ENCODE measurements at regions not wholly inside any gene's neighbourhood (a gene's known extent, or its start where the extent isn't known, plus 50 kb on each side); places are given as distances from the start of the nearest gene placed in this dataset.
A peak's percentile ranks its signal among the peaks of the same experiment; 100 is the strongest.

DNA sequence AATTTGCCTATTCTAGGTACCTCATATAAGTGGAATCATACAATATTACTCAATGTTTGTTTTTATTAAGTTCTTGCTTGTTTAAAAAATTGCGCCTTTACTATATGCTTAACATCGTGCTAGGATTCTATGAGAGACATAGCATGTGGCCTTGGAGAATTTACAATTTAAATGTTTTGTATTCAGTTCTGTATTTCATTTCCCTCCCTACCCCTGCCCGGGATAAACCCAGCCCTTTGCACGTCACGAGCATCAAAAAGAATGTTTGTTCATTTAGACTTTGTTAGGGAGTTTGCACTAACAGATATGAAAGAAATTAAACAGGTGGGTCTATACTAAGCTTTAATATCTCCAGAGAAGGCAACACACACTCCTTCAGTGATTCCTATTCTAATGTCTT lies 75.7 kb downstream of the C18orf54 start:
- Histone ChIP-seq H3K4me3 (ENCODE audit: low read depth in 1 of 2, low read length in 2 of 2) (no peak overlapping the region), H3K27me3 (ENCODE audit: control insufficient read depth in 1 of 2, insufficient read depth in 2 of 2, low read length in 2 of 2) (no peaks in the 10 kb centered on the region), H3K4me1 (ENCODE audit: control insufficient read depth in 2 of 2, insufficient read depth in 2 of 2, low read length in 1 of 2) (no peaks in the 10 kb centered on the region), H3K9me3 (ENCODE audit: control insufficient read depth in 2 of 2, insufficient read depth in 1 of 2, low read depth in 1 of 2, low read length in 1 of 2) (no peaks in the 10 kb centered on the region), H3K36me3 (ENCODE audit: control insufficient read depth in 2 of 2, insufficient read depth in 2 of 2, low read length in 1 of 2) (no peaks in the 10 kb centered on the region), H3K27ac (ENCODE audit: low read depth in 2 of 2, low read length in 1 of 2) (no peak overlapping the region)
- WGBS, 2 donors, result 58 to 62% methylated on average over 5 of the region's 5 CpGs

DNA sequence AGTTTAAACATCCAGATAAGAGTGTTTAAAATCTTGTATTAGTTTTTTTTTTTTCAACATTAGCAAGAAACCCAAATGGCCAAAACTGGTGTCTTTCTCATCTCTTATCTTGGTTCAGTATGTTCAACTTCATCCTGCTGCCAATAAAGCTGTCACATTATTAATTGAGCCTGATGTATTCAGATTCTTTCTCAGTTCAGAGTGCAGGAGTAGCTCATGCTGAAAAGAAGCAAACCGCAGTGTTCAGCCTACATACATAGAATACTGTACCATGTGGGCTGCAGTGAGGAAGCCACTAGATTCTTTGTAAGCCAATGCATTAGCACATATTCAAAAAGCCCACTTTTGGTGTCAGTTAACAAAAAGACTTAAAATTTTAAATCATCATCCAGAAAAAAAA lies 76.2 kb downstream of the C18orf54 start:
- Histone ChIP-seq H3K27ac (ENCODE audit: low read depth in 2 of 2, low read length in 1 of 2) (no peak overlapping the region), H3K4me3 (ENCODE audit: low read depth in 1 of 2, low read length in 2 of 2) (no peak overlapping the region), H3K36me3 (ENCODE audit: control insufficient read depth in 2 of 2, insufficient read depth in 2 of 2, low read length in 1 of 2) (no peaks in the 10 kb centered on the region), H3K9me3 (ENCODE audit: control insufficient read depth in 2 of 2, insufficient read depth in 1 of 2, low read depth in 1 of 2, low read length in 1 of 2) (no peaks in the 10 kb centered on the region), H3K4me1 (ENCODE audit: control insufficient read depth in 2 of 2, insufficient read depth in 2 of 2, low read length in 1 of 2) (no peaks in the 10 kb centered on the region), H3K27me3 (ENCODE audit: control insufficient read depth in 1 of 2, insufficient read depth in 2 of 2, low read length in 2 of 2) (no peaks in the 10 kb centered on the region)
- 62 to 71% methylated on average over 1 of the region's 1 CpG for WGBS, 2 donors

DNA sequence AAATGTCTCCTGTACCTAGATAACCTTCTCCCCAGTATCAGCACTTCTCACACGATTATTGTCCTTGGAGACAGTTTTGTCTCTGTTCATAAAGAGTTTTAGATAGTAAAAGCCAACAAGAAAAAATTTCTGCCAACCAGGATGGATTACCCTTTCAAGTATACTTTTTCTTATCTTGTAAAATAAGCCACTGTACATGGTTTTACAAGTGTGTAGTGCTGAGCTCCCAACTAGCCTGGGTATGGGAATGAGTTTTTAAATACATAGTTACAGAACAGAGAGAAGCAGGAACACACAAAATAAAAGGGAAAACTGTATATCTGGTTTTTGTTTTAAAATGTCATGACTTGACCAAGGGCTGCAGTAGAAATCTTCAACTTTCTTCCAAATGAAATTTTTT lies 76.7 kb downstream of the C18orf54 start:
- H3K4me1 ChIP-seq (ENCODE audit: control insufficient read depth in 2 of 2, insufficient read depth in 2 of 2, low read length in 1 of 2), result no peaks in the 10 kb centered on the region
- H3K27me3 ChIP-seq (ENCODE audit: control insufficient read depth in 1 of 2, insufficient read depth in 2 of 2, low read length in 2 of 2), result no peaks in the 10 kb centered on the region
- H3K27ac ChIP-seq (ENCODE audit: low read depth in 2 of 2, low read length in 1 of 2), result no peak overlapping the region
- H3K4me3 ChIP-seq (ENCODE audit: low read depth in 1 of 2, low read length in 2 of 2), result no peak overlapping the region
- no peaks in the 10 kb centered on the region for H3K36me3 ChIP-seq (ENCODE audit: control insufficient read depth in 2 of 2, insufficient read depth in 2 of 2, low read length in 1 of 2)
- 34 to 48% methylated on average over 1 of the region's 1 CpG for WGBS, 2 donors
- no peaks in the 10 kb centered on the region for H3K9me3 ChIP-seq (ENCODE audit: control insufficient read depth in 2 of 2, insufficient read depth in 1 of 2, low read depth in 1 of 2, low read length in 1 of 2)

DNA sequence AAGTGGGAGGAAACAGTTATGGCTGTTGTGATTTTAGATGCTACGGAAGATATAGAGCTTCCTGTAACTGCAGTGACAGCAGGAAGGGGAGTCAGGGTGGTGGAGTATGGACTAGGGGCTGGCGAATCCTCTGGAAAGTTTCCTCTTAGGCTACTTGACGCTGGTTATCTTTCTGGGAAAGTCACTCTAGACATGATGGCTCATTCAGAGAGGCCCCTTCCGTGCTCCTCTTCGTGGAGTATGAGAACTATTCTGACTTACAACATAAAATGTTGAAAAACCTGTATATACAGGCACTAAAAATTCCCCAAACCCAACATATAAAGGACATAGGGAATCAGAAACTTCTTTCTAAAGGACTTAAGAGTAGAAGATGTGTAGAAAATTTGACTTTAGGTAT lies 78.8 kb downstream of the C18orf54 start:
- Histone ChIP-seq H3K27ac (ENCODE audit: low read depth in 2 of 2, low read length in 1 of 2) (no peak overlapping the region), H3K27me3 (ENCODE audit: control insufficient read depth in 1 of 2, insufficient read depth in 2 of 2, low read length in 2 of 2) (no peaks in the 10 kb centered on the region), H3K4me3 (ENCODE audit: low read depth in 1 of 2, low read length in 2 of 2) (no peak overlapping the region), H3K36me3 (ENCODE audit: control insufficient read depth in 2 of 2, insufficient read depth in 2 of 2, low read length in 1 of 2) (no peaks in the 10 kb centered on the region), H3K9me3 (ENCODE audit: control insufficient read depth in 2 of 2, insufficient read depth in 1 of 2, low read depth in 1 of 2, low read length in 1 of 2) (no peaks in the 10 kb centered on the region), H3K4me1 (ENCODE audit: control insufficient read depth in 2 of 2, insufficient read depth in 2 of 2, low read length in 1 of 2) (no peaks in the 10 kb centered on the region)
- 67 to 76% methylated on average over 5 of the region's 5 CpGs for WGBS, 2 donors

DNA sequence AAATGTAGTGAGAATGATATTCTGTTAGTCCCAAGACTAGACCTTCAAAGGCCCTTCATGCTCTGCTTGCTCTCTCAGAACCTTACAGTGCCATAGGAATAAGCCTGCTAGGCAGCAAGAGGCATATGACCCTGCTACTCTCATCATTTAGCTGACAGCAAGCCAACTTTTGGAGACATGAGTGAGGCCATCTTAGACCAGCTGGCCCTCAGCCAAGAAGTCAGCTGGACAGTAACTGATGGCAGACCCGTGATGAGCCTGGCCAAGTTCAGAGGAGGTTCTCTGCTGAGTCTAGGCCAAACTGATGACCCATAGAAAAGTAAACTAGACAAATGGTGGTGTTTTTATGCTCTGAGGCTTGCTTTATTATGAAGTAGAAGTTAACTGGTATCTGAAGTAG lies 82.6 kb downstream of the C18orf54 start:
- H3K27ac ChIP-seq (ENCODE audit: low read depth in 2 of 2, low read length in 1 of 2), result no peak overlapping the region
- no peak overlapping the region for H3K4me3 ChIP-seq (ENCODE audit: low read depth in 1 of 2, low read length in 2 of 2)
- 21 to 53% methylated on average over 1 of the region's 1 CpG for WGBS, 2 donors
- no peaks in the 10 kb centered on the region for H3K36me3 ChIP-seq (ENCODE audit: control insufficient read depth in 2 of 2, insufficient read depth in 2 of 2, low read length in 1 of 2)
- H3K27me3 ChIP-seq (ENCODE audit: control insufficient read depth in 1 of 2, insufficient read depth in 2 of 2, low read length in 2 of 2), result no peaks in the 10 kb centered on the region
- H3K9me3 ChIP-seq (ENCODE audit: control insufficient read depth in 2 of 2, insufficient read depth in 1 of 2, low read depth in 1 of 2, low read length in 1 of 2), result no peaks in the 10 kb centered on the region
- H3K4me1 ChIP-seq (ENCODE audit: control insufficient read depth in 2 of 2, insufficient read depth in 2 of 2, low read length in 1 of 2), result no peaks in the 10 kb centered on the region

DNA sequence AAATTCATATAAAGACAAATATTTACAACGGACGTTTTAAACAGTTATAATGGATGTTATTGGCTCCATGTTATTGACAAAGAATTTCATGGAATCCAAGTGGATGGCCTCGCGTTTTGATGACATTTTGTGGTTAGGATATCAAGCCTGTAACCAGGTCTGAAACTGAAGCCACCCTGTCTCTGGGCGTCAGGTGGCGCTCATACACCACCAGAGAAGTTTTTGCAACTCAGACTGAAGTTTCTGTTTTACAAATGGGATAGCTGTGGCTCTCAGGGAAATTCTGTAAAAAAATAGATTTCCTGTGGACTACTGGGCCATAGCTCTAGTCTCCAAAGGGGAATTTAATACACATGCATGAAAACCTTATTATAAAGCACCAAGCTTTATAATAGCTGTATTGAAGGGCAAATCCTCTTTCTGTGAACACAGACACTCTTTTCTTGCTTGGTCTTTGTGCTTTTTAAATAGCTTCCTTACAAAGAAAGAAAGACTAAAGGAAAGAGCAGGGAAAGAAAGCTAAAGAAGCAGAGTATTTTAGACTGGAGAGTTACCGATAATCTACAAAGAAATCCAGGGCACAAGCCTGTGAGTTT lies 86.7 kb downstream of the C18orf54 start:
- Histone ChIP-seq H3K27ac (ENCODE audit: low read depth in 2 of 2, low read length in 1 of 2) (no peak overlapping the region), H3K36me3 (ENCODE audit: control insufficient read depth in 2 of 2, insufficient read depth in 2 of 2, low read length in 1 of 2) (no peaks in the 10 kb centered on the region), H3K4me1 (ENCODE audit: control insufficient read depth in 2 of 2, insufficient read depth in 2 of 2, low read length in 1 of 2) (no peaks in the 10 kb centered on the region), H3K4me3 (ENCODE audit: low read depth in 1 of 2, low read length in 2 of 2) (no peak overlapping the region), H3K27me3 (ENCODE audit: control insufficient read depth in 1 of 2, insufficient read depth in 2 of 2, low read length in 2 of 2) (no peaks in the 10 kb centered on the region), H3K9me3 (ENCODE audit: control insufficient read depth in 2 of 2, insufficient read depth in 1 of 2, low read depth in 1 of 2, low read length in 1 of 2) (no peaks in the 10 kb centered on the region)
- WGBS, 2 donors, result 10 to 12% methylated on average over 7 of the region's 7 CpGs

DNA sequence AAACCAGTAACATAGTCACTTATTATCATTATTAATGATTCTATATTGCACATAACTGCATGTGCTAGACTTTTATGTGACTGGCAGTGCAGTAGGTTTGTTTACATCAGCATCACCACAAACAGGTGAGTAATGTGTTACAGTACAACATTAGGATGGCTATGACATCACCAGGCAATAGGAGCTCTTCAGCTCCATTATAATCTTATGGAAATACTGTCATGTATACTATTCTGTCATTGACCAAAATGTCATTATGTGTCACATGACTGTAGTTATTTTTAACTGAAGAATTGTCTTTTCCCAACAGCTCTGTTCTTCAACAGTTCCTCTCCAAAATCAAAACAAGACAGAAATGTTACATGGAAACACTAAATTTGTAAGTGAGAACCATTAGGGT lies 96.3 kb downstream of the C18orf54 start:
- peaks cover 0 to 3% of the 10 kb centered on the region in 2 donors for H3K4me1 ChIP-seq (ENCODE audit: control insufficient read depth in 2 of 2, insufficient read depth in 2 of 2, low read length in 1 of 2)
- H3K27ac ChIP-seq (ENCODE audit: low read depth in 2 of 2, low read length in 1 of 2), result no peak overlapping the region
- no peak overlapping the region for H3K4me3 ChIP-seq (ENCODE audit: low read depth in 1 of 2, low read length in 2 of 2)
- no peaks in the 10 kb centered on the region for H3K36me3 ChIP-seq (ENCODE audit: control insufficient read depth in 2 of 2, insufficient read depth in 2 of 2, low read length in 1 of 2)
- H3K27me3 ChIP-seq (ENCODE audit: control insufficient read depth in 1 of 2, insufficient read depth in 2 of 2, low read length in 2 of 2), result no peaks in the 10 kb centered on the region
- H3K9me3 ChIP-seq (ENCODE audit: control insufficient read depth in 2 of 2, insufficient read depth in 1 of 2, low read depth in 1 of 2, low read length in 1 of 2), result no peaks in the 10 kb centered on the region

DNA sequence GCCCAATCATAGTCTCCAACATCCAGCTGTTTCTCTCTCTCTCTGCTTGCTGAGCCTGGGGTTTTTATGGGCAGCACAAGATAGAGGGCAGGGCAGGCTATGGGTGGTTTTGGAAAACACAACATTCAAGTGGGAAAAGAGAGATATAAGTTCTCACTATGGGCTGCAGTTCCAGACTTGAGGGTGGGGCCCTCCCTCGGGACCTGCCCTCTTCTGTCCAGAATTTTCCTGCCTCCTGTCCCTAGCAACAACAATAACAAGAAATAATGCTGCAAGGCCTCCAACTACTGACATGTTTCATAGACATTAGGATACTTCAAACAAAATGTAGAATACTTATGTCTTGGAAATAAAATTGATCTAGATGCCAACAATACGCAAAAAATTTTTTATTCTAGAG lies 107.8 kb downstream of the C18orf54 start:
- WGBS, 2 donors, result 55 to 71% methylated on average over 2 of the region's 2 CpGs
- H3K36me3 ChIP-seq (ENCODE audit: control insufficient read depth in 2 of 2, insufficient read depth in 2 of 2, low read length in 1 of 2), result no peaks in the 10 kb centered on the region
- H3K4me3 ChIP-seq (ENCODE audit: low read depth in 1 of 2, low read length in 2 of 2), result no peak overlapping the region
- no peaks in the 10 kb centered on the region for H3K4me1 ChIP-seq (ENCODE audit: control insufficient read depth in 2 of 2, insufficient read depth in 2 of 2, low read length in 1 of 2)
- H3K9me3 ChIP-seq (ENCODE audit: control insufficient read depth in 2 of 2, insufficient read depth in 1 of 2, low read depth in 1 of 2, low read length in 1 of 2), result peaks cover 0 to 3% of the 10 kb centered on the region in 2 donors
- H3K27me3 ChIP-seq (ENCODE audit: control insufficient read depth in 1 of 2, insufficient read depth in 2 of 2, low read length in 2 of 2), result no peaks in the 10 kb centered on the region
- H3K27ac ChIP-seq (ENCODE audit: low read depth in 2 of 2, low read length in 1 of 2), result no peak overlapping the region

DNA sequence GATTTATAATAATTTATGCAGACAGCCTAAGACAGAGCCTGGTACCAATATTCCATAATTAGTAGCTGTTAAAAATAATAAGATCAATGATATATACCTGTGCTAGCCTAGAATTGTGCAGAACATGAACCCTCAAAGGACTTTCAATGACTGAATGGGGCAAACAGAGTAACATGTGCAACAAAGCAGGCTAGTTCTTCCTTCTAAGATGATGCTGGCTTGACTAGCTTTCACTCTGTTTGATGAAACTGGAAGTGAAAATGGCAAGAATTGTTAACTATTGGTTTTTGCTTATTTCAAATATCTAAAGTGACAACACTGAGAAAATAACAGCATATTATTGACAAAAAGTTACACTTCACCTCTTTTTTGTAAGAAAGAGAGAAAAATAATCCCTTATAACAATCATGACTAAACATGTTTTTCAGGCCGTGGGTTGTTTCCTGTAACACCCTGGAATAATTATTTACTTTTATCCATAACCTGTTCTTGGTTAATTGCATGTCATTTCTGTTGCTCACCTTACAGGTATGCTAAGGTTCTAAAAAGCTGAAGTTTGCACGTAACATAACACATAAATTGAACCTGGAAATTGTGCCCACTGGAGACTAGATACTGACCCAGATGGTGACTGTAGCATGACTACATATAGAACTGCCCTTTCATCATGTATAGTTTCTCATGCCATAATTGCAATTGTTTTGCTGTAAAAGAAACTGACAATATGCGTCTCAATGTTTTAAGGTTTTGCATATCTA lies 108.7 kb downstream of the C18orf54 start:
- Histone ChIP-seq H3K9me3 (ENCODE audit: control insufficient read depth in 2 of 2, insufficient read depth in 1 of 2, low read depth in 1 of 2, low read length in 1 of 2) (peaks cover 0 to 3% of the 10 kb centered on the region in 2 donors), H3K27ac (ENCODE audit: low read depth in 2 of 2, low read length in 1 of 2) (peak overlapping the region in 1 of 2 donors; percentile 7), H3K27me3 (ENCODE audit: control insufficient read depth in 1 of 2, insufficient read depth in 2 of 2, low read length in 2 of 2) (no peaks in the 10 kb centered on the region), H3K36me3 (ENCODE audit: control insufficient read depth in 2 of 2, insufficient read depth in 2 of 2, low read length in 1 of 2) (no peaks in the 10 kb centered on the region), H3K4me1 (ENCODE audit: control insufficient read depth in 2 of 2, insufficient read depth in 2 of 2, low read length in 1 of 2) (no peaks in the 10 kb centered on the region), H3K4me3 (ENCODE audit: low read depth in 1 of 2, low read length in 2 of 2) (no peak overlapping the region)
- 58 to 68% methylated on average over 3 of the region's 3 CpGs for WGBS, 2 donors

DNA sequence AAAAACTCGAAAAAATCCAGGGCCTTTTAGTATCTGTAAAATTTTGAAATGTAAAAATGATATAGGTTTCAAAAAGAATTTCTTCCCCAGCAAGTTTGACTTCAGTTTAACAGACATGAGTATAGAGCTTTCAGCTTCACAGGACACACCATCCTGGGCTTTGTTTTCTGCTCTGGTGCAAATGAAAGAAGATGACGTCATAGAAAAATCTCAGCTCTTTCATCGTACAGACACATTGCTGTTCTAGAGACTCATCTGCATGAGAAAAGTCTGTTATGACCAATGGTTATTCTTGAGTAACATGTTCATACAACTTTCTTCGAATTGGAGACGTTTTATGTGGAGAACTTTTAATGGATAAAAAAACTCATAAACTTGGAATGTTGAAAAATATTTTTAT lies 111.7 kb upstream of the DYNAP start:
- no peaks in the 10 kb centered on the region for H3K36me3 ChIP-seq (ENCODE audit: control insufficient read depth in 2 of 2, insufficient read depth in 2 of 2, low read length in 1 of 2)
- no peaks in the 10 kb centered on the region for H3K4me1 ChIP-seq (ENCODE audit: control insufficient read depth in 2 of 2, insufficient read depth in 2 of 2, low read length in 1 of 2)
- H3K27ac ChIP-seq (ENCODE audit: low read depth in 2 of 2, low read length in 1 of 2), result no peak overlapping the region
- no peaks in the 10 kb centered on the region for H3K27me3 ChIP-seq (ENCODE audit: control insufficient read depth in 1 of 2, insufficient read depth in 2 of 2, low read length in 2 of 2)
- 40 to 54% methylated on average over 5 of the region's 5 CpGs for WGBS, 2 donors
- H3K9me3 ChIP-seq (ENCODE audit: control insufficient read depth in 2 of 2, insufficient read depth in 1 of 2, low read depth in 1 of 2, low read length in 1 of 2), result no peaks in the 10 kb centered on the region
- H3K4me3 ChIP-seq (ENCODE audit: low read depth in 1 of 2, low read length in 2 of 2), result no peak overlapping the region

Data from esophagus (tissue), 2 donors.